ENCODE measurements at regions not wholly inside any gene's neighbourhood (a gene's known extent, or its start where the extent isn't known, plus 50 kb on each side); places are given as distances from the start of the nearest gene placed in this dataset.

GRCh38 chr2:121826036-121826435 is 70.6 kb downstream of the TSN start:
- intact Hi-C loops (cut with DNase I) = no loop called here
- no peak overlapping the region for H3K27ac ChIP-seq
- H3K4me1 ChIP-seq = no peaks in the 10 kb centered on the region
- 61 to 71% methylated on average over 3 of the region's 3 CpGs for WGBS, 2 donors
- no peak for TF ChIP-seq POLR2A (IDR thresholded peaks at IDR 0.05)
- TF ChIP-seq CTCF (IDR thresholded peaks at IDR 0.05) = no peak
- no peaks in the 10 kb centered on the region for H3K9me3 ChIP-seq
- no peak overlapping the region for H3K4me3 ChIP-seq
- no peaks in the 10 kb centered on the region for H3K27me3 ChIP-seq
- H3K36me3 ChIP-seq = no peaks in the 10 kb centered on the region
- DNase-seq = no peak

GRCh38 chr2:121828281-121828731 is 72.9 kb downstream of the TSN start:
- no peak for DNase-seq
- 46 to 50% methylated on average over 13 of the region's 13 CpGs for WGBS, 2 donors

GRCh38 chr2:121830809-121831208 is 75.4 kb downstream of the TSN start:
- Histone ChIP-seq H3K36me3 (no peaks in the 10 kb centered on the region), H3K9me3 (no peaks in the 10 kb centered on the region), H3K4me3 (no peak overlapping the region), H3K27me3 (no peaks in the 10 kb centered on the region), H3K27ac (no peak overlapping the region), H3K4me1 (no peaks in the 10 kb centered on the region)
- TF ChIP-seq CTCF (IDR thresholded peaks at IDR 0.05) = no peak
- no peak for TF ChIP-seq POLR2A (IDR thresholded peaks at IDR 0.05)
- 60 to 77% methylated on average over 1 of the region's 1 CpG for WGBS, 2 donors
- no peak for DNase-seq
- intact Hi-C loops (cut with DNase I) = no loop called here

More at GRCh38 chr2:121828281-121828731, 72.9 kb downstream of the TSN start:
- Histone ChIP-seq H3K4me3 (no peak overlapping the region), H3K27me3 (no peaks in the 10 kb centered on the region), H3K36me3 (no peaks in the 10 kb centered on the region), H3K9me3 (no peaks in the 10 kb centered on the region), H3K27ac (no peak overlapping the region), H3K4me1 (no peaks in the 10 kb centered on the region)
- intact Hi-C loops (cut with DNase I) = no loop called here
- TF ChIP-seq POLR2A (IDR thresholded peaks at IDR 0.05) (no peak), CTCF (IDR thresholded peaks at IDR 0.05) (no peak)

GRCh38 chr2:121831841-121832240 is 76.4 kb downstream of the TSN start:
- Histone ChIP-seq H3K27ac (no peak overlapping the region), H3K36me3 (no peaks in the 10 kb centered on the region), H3K9me3 (no peaks in the 10 kb centered on the region), H3K27me3 (no peaks in the 10 kb centered on the region), H3K4me3 (no peak overlapping the region), H3K4me1 (no peaks in the 10 kb centered on the region)
- intact Hi-C loops (cut with DNase I) = no loop called here
- DNase-seq = no peak
- TF ChIP-seq POLR2A (IDR thresholded peaks at IDR 0.05) (no peak), CTCF (IDR thresholded peaks at IDR 0.05) (no peak)
- 50 to 80% methylated on average over 1 to 2 of the region's 9 CpGs for WGBS, 2 donors

- no peak overlapping the region for H3K27ac ChIP-seq
- intact Hi-C loops (cut with DNase I) = no loop called here
- H3K9me3 ChIP-seq = no peaks in the 10 kb centered on the region
- DNase-seq = no peak
- TF ChIP-seq POLR2A (IDR thresholded peaks at IDR 0.05) = no peak
- TF ChIP-seq CTCF (IDR thresholded peaks at IDR 0.05) = no peak
- H3K36me3 ChIP-seq = no peaks in the 10 kb centered on the region
- H3K27me3 ChIP-seq = no peaks in the 10 kb centered on the region
- no peaks in the 10 kb centered on the region for H3K4me1 ChIP-seq
- H3K4me3 ChIP-seq = no peak overlapping the region
- WGBS, 2 donors = 76 to 79% methylated on average over 14 of the region's 14 CpGs
Measured at GRCh38 chr2:121832412-121833357, 77.2 kb downstream of the TSN start.

Measured in esophagus squamous epithelium (tissue), 5 donors.